H1 (cell line): ENCODE measurements at regions not wholly inside any gene's neighbourhood (a gene's known extent, or its start where the extent isn't known, plus 50 kb on each side); places are given as distances from the start of the nearest gene placed in this dataset.

Source experiments
- CTCF ChIA-PET: fragments of 300-600 bp; sonication (Branson Sonifier 250); formaldehyde crosslinking; loops from one replicate; lab custom pipeline; 2021; ENCODE audit not compliant: partially characterized antibody; lab: Charles Lee
- POLR2A ChIA-PET: fragments of 300-600 bp; sonication (Branson Sonifier 250); formaldehyde crosslinking; loops from one replicate; lab custom pipeline; 2021; ENCODE audit warnings: inconsistent platforms; ENCODE audit not compliant: partially characterized antibody; lab: Charles Lee
- DNase-seq, 2 experiments: peaks; one replicate each; pipeline versions ENCODE4 v3.0.0 to v3.0.0-alpha.2; 2010 to 2022; ENCODE audit warnings: low spot score in 2 of 2, low read depth in 1 of 2, mixed read lengths in 1 of 2
- FAIRE-seq: peaks from 2 replicates; lab custom pipeline; 2011; peaks lifted over from hg19 to GRCh38; lab: Jason Lieb, UNC
- H2AFZ ChIP-seq: 2 replicates; pipeline ENCODE4 v1.8.1; 2012; ENCODE audit warnings: low read length, inconsistent platforms
- H2AK5ac ChIP-seq: 2 replicates; pipeline ENCODE4 v1.6.1; 2013; ENCODE audit warnings: low read depth, low read length
- H2BK120ac ChIP-seq: replicated peaks from 2 replicates; pipeline ENCODE3; 2013; ENCODE audit warnings: low read depth, low read length, inconsistent platforms
- H2BK12ac ChIP-seq: 2 replicates; pipeline ENCODE4 v1.6.1; 2013; ENCODE audit warnings: low read depth, low read length
- H2BK15ac ChIP-seq: 2 replicates; pipeline ENCODE4 v1.6.1; 2013; ENCODE audit warnings: low read length
- H2BK20ac ChIP-seq: 2 replicates; pipeline ENCODE4 v1.6.1; 2013; ENCODE audit warnings: low read length
- H2BK5ac ChIP-seq: 2 replicates; pipeline ENCODE4 v1.6.1; 2013; ENCODE audit warnings: low read depth, low read length
- H3K14ac ChIP-seq: 2 replicates; pipeline ENCODE4 v1.6.1; 2013; ENCODE audit warnings: inconsistent platforms; ENCODE audit not compliant: insufficient read length
- H3K18ac ChIP-seq: 2 replicates; pipeline ENCODE4 v1.6.1; 2013; ENCODE audit warnings: low read length; ENCODE audit errors: extremely low read depth
- H3K23ac ChIP-seq: 2 replicates; pipeline ENCODE4 v1.6.1; 2013; ENCODE audit warnings: inconsistent platforms; ENCODE audit not compliant: insufficient read length
- H3K23me2 ChIP-seq: 2 replicates; pipeline ENCODE4 v1.6.1; 2013; ENCODE audit warnings: low read depth, low read length
- H3K27ac ChIP-seq: 2 replicates; pipeline ENCODE4 v1.6.1; 2011; ENCODE audit warnings: low read depth, low read length, inconsistent platforms
- H3K27me3 ChIP-seq, 4 experiments: replicated peaks in 1 of 4; 1 replicate in 1 of 4; 2 replicates in 3 of 4; pipeline versions ENCODE4 v1.6.1 to v1.8.1; 2011 to 2013; ENCODE audit warnings: low read length in 3 of 4, mild to moderate bottlenecking in 3 of 4, inconsistent platforms in 2 of 4, mixed read lengths in 2 of 4, moderate library complexity in 1 of 4; ENCODE audit not compliant: control insufficient read depth in 3 of 4, insufficient read depth in 3 of 4; ENCODE audit errors: extremely low read depth in 1 of 4
- H3K36me3 ChIP-seq, 4 experiments: 2 replicates each; pipeline versions ENCODE4 v1.6.1 to v1.8.1; 2011 to 2013; ENCODE audit warnings: mild to moderate bottlenecking in 4 of 4, low read length in 3 of 4, moderate library complexity in 2 of 4, control low read depth in 1 of 4, inconsistent platforms in 1 of 4; ENCODE audit not compliant: insufficient read depth in 4 of 4, control insufficient read depth in 2 of 4
- H3K4ac ChIP-seq: replicated peaks from 2 replicates; pipeline ENCODE3; 2013; ENCODE audit warnings: low read length, low read depth, mixed read lengths, inconsistent platforms; ENCODE audit not compliant: insufficient read length
- H3K4me1 ChIP-seq, 4 experiments: replicated peaks in 1 of 4; 1 replicate in 1 of 4; 2 replicates in 3 of 4; pipeline versions ENCODE4 v1.6.1 to v1.8.1; 2011 to 2013; ENCODE audit warnings: low read length in 3 of 4, inconsistent platforms in 2 of 4, mixed read lengths in 1 of 4; ENCODE audit not compliant: insufficient read depth in 4 of 4, control insufficient read depth in 3 of 4
- H3K4me2 ChIP-seq, 2 experiments: 2 replicates each; pipeline versions ENCODE4 v1.6.1 to v1.8.1; 2011 to 2013; ENCODE audit warnings: low read depth in 2 of 2, low read length in 2 of 2, control low read depth in 1 of 2, inconsistent platforms in 1 of 2, mild to moderate bottlenecking in 1 of 2; ENCODE audit not compliant: insufficient read depth in 1 of 2
- H3K4me3 ChIP-seq, 4 experiments: fragments of 200-600, 300-600 bp in 1 of 4; sonication (generic), shearing (Covaris generic), sonication (Bioruptor Twin) in 1 of 4; 2 replicates each; pipeline versions ENCODE4 v1.5.1 to v1.8.1; 2011 to 2016; ENCODE audit warnings: low read length in 4 of 4, low read depth in 3 of 4, control low read depth in 2 of 4, inconsistent platforms in 2 of 4, mild to moderate bottlenecking in 2 of 4, mixed read lengths in 1 of 4, moderate library complexity in 1 of 4; ENCODE audit not compliant: insufficient read depth in 2 of 4; ENCODE audit errors: extremely low read depth in 1 of 4
- H3K56ac ChIP-seq: replicated peaks from 2 replicates; pipeline ENCODE3; 2013; ENCODE audit warnings: low read depth, mild to moderate bottlenecking, mixed read lengths, low read length, inconsistent platforms; ENCODE audit not compliant: insufficient read length
- H3K79me1 ChIP-seq: 2 replicates; pipeline ENCODE4 v1.6.1; 2013; ENCODE audit warnings: low read depth, low read length, control low read depth
- H3K79me2 ChIP-seq, 2 experiments: 2 replicates each; pipeline versions ENCODE4 v1.6.1 to v1.8.1; 2012 to 2013; ENCODE audit warnings: low read length in 2 of 2, mild to moderate bottlenecking in 2 of 2, inconsistent platforms in 1 of 2; ENCODE audit not compliant: insufficient read depth in 2 of 2, control insufficient read depth in 1 of 2
- H3K9ac ChIP-seq, 4 experiments: replicated peaks in 1 of 4; 1 replicate in 1 of 4; 2 replicates in 3 of 4; pipeline versions ENCODE4 v1.6.1 to v1.8.1; 2011 to 2013; ENCODE audit warnings: low read depth in 3 of 4, low read length in 3 of 4, control low read depth in 2 of 4, mild to moderate bottlenecking in 2 of 4, moderate library complexity in 2 of 4, inconsistent platforms in 1 of 4; ENCODE audit errors: extremely low read depth in 1 of 4
- H3K9me3 ChIP-seq, 2 experiments: 2 replicates each; pipeline versions ENCODE4 v1.6.1 to v1.8.1; 2012 to 2013; ENCODE audit warnings: mild to moderate bottlenecking in 2 of 2, moderate library complexity in 2 of 2, control low read depth in 1 of 2, inconsistent platforms in 1 of 2, low read depth in 1 of 2, low read length in 1 of 2, mixed read lengths in 1 of 2; ENCODE audit not compliant: insufficient read depth in 2 of 2
- H4K20me1 ChIP-seq, 2 experiments: replicated peaks in 1 of 2; 2 replicates each; pipeline versions ENCODE3 to v1.8.1; 2011 to 2013; ENCODE audit warnings: inconsistent platforms in 2 of 2, low read length in 2 of 2, mild to moderate bottlenecking in 1 of 2; ENCODE audit not compliant: insufficient read depth in 2 of 2, control insufficient read depth in 1 of 2
- H4K5ac ChIP-seq: 2 replicates; pipeline ENCODE4 v1.6.1; 2013; ENCODE audit warnings: low read length, low read depth, mixed read lengths, inconsistent platforms; ENCODE audit not compliant: insufficient read length
- H4K8ac ChIP-seq: 2 replicates; pipeline ENCODE4 v1.8.0; 2013; ENCODE audit warnings: mild to moderate bottlenecking, moderate library complexity, low read length, inconsistent platforms; ENCODE audit not compliant: insufficient read depth; ENCODE audit errors: extremely low read depth
- H4K91ac ChIP-seq: replicated peaks from 2 replicates; pipeline ENCODE3; 2013; ENCODE audit warnings: low read length, mixed read lengths, inconsistent platforms; ENCODE audit not compliant: insufficient read length
- ATF2 ChIP-seq: IDR thresholded peaks from 2 replicates; pipeline ENCODE4 v1.6.1; 2012; ENCODE audit warnings: low read length, inconsistent platforms
- CBX5 ChIP-seq: fragments of 300-800, 300-1000 bp; sonication (generic); IDR thresholded peaks from 2 replicates; pipeline ENCODE4 v1.7.1; 2016; ENCODE audit warnings: antibody characterized with exemption, low read length, low read depth
- CHD1 ChIP-seq: IDR thresholded peaks from 2 replicates; pipeline ENCODE4 v1.6.1; 2012; ENCODE audit warnings: low read depth, low read length, improper control_type of control experiment
- EP300 ChIP-seq, 2 experiments: IDR thresholded peaks; 1 replicate in 1 of 2; 2 replicates in 1 of 2; pipeline ENCODE4 v1.6.1; 2011 to 2012; ENCODE audit warnings: low read depth in 2 of 2, low read length in 2 of 2, mild to moderate bottlenecking in 2 of 2, borderline replicate concordance in 1 of 2, inconsistent platforms in 1 of 2, moderate library complexity in 1 of 2
- JUND ChIP-seq: IDR thresholded peaks from 2 replicates; pipeline ENCODE4 v1.6.1; 2011; ENCODE audit warnings: mild to moderate bottlenecking, improper control_type of control experiment, low read length
- RXRA ChIP-seq: IDR thresholded peaks from 2 replicates; pipeline ENCODE4 v1.6.1; 2011; ENCODE audit warnings: low read depth, mild to moderate bottlenecking, low read length, moderate library complexity; ENCODE audit not compliant: insufficient read depth
- TAF1 ChIP-seq: IDR thresholded peaks from 2 replicates; pipeline ENCODE4 v1.6.1; 2011; ENCODE audit warnings: mild to moderate bottlenecking, low read depth, low read length
- TCF12 ChIP-seq: IDR thresholded peaks from 2 replicates; pipeline ENCODE4 v1.6.1; 2011; ENCODE audit warnings: low read depth, mild to moderate bottlenecking, low read length
- WGBS, 2 experiments: shearing (Covaris generic) in 1 of 2; methylation state at CpG; one replicate each; pipeline versions ENCODE4 v1.1.6 to v1.1.7; 2013 to 2015; ENCODE audit warnings: low lambda C conversion rate in 2 of 2, mixed read lengths in 2 of 2, inconsistent platforms in 1 of 2, low coverage in 1 of 2, missing lambda C conversion rate in 1 of 2; ENCODE audit not compliant: insufficient replicate concordance in 2 of 2, insufficient coverage in 1 of 2, insufficient read length in 1 of 2; ENCODE audit errors: extremely low coverage in 1 of 2, missing lambda C conversion rate in 1 of 2; 5-methylcytosine and 5-hydroxymethylcytosine counted together

DNA sequence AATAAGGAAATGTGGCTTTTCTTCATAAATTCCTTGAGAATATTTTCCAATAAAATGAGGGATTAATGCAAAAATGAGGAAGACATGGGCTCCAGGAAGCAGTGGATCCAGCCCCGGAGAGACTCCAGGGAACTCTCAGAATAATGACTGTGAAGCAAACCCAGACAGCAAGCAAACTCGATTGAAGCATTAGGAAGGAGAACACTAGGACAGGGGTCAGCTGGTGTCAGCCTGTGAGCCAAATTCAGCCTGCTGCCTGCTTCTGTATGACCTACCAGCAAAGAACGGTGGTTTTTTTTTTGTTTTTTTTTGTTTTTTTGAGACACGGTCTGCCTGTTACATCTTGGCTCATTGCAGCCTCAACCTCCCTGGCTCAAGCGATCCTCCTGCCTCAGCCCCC lies 133.9 kb upstream of the FOXN2 start:
- Histone ChIP-seq H2BK120ac (no peak overlapping the region), H4K5ac (no peak overlapping the region), H2BK15ac (no peak overlapping the region), H2BK5ac (no peak overlapping the region), H4K91ac (no peak overlapping the region), H3K23me2 (no peaks in the 10 kb centered on the region), H3K14ac (no peak overlapping the region), H3K4me3 (no peak overlapping the region), H2AFZ (peak overlapping the region; percentile 94), H4K8ac (no peak overlapping the region), H4K20me1 (no peaks in the 10 kb centered on the region), H3K9me3 (no peaks in the 10 kb centered on the region), H3K4me1 (no peaks in the 10 kb centered on the region), H2BK20ac (no peak overlapping the region), H3K18ac (no peak overlapping the region), H3K9ac (no peak overlapping the region), H3K23ac (no peak overlapping the region), H3K36me3 (no peaks in the 10 kb centered on the region), H3K4ac (no peak overlapping the region), H3K79me2 (no peaks in the 10 kb centered on the region), H3K79me1 (no peaks in the 10 kb centered on the region), H3K27ac (no peak overlapping the region), H3K27me3 (no peaks in the 10 kb centered on the region), H2AK5ac (no peak overlapping the region), H3K4me2 (no peak overlapping the region), H3K56ac (no peak overlapping the region), H2BK12ac (no peak overlapping the region)
- POLR2A ChIA-PET = no interaction called here
- DNase-seq (no peak), FAIRE-seq (no peak)
- no peak for TF ChIP-seq TCF12
- no peak for TF ChIP-seq RXRA
- TF ChIP-seq ATF2 = no peak
- no peak for TF ChIP-seq JUND
- no peak for TF ChIP-seq CHD1
- TF ChIP-seq EP300 (IDR thresholded peaks at IDR 0.05; ENCODE audit: borderline replicate concordance in 1 of 2, low read depth in 2 of 2, low read length in 2 of 2) = no peak
- no peak for TF ChIP-seq TAF1
- no peak for TF ChIP-seq CBX5
- 88% methylated on average over 5 of the region's 5 CpGs; no CpG with 5 or more reads in 1 of the 2 experiments for WGBS, 2 experiments
- CTCF ChIA-PET = no interaction called here
